Osteoblast (primary cell): ENCODE measurements at regions not wholly inside any gene's neighbourhood (a gene's known extent, or its start where the extent isn't known, plus 50 kb on each side); places are given as distances from the start of the nearest gene placed in this dataset.

Experiments used
- DNase-seq: peaks from one replicate; pipeline ENCODE4 v3.0.0; 2011; ENCODE audit warnings: low spot score, mixed read lengths; ENCODE audit not compliant: insufficient read length; ENCODE audit errors: missing footprints
- H2AFZ ChIP-seq: 2 replicates; pipeline ENCODE4 v1.6.0; 2011; ENCODE audit warnings: mild to moderate bottlenecking, low read length
- H3K27ac ChIP-seq: 2 replicates; pipeline ENCODE4 v1.5.1; 2011; ENCODE audit warnings: mild to moderate bottlenecking, low read depth, low read length, moderate library complexity
- H3K27me3 ChIP-seq: 2 replicates; pipeline ENCODE4 v1.6.0; 2012; ENCODE audit warnings: mild to moderate bottlenecking, control low read depth, inconsistent platforms, low read length, moderate library complexity; ENCODE audit not compliant: insufficient read depth
- H3K36me3 ChIP-seq: 2 replicates; pipeline ENCODE4 v1.5.1; 2011; ENCODE audit warnings: mild to moderate bottlenecking, low read length, control low read depth, moderate library complexity; ENCODE audit not compliant: insufficient read depth
- H3K4me1 ChIP-seq: 2 replicates; pipeline ENCODE4 v1.5.1; 2011; ENCODE audit warnings: mild to moderate bottlenecking, low read length, control low read depth, moderate library complexity; ENCODE audit not compliant: insufficient read depth
- H3K4me2 ChIP-seq: 2 replicates; pipeline ENCODE4 v1.6.0; 2011; ENCODE audit warnings: mild to moderate bottlenecking, low read length; ENCODE audit not compliant: insufficient read depth
- H3K4me3 ChIP-seq: fragments of 200-600 bp; sonication (generic); 3 replicates; pipeline ENCODE4 v1.5.1; 2012; ENCODE audit warnings: mild to moderate bottlenecking, low read length, inconsistent platforms; ENCODE audit not compliant: insufficient read depth
- H3K79me2 ChIP-seq: 2 replicates; pipeline ENCODE4 v1.6.0; 2012; ENCODE audit warnings: mild to moderate bottlenecking, low read length, control low read depth, inconsistent platforms; ENCODE audit not compliant: insufficient read depth
- H3K9me3 ChIP-seq: 2 replicates; pipeline ENCODE4 v1.5.1; 2011; ENCODE audit warnings: low read depth, low read length, control low read depth
- H4K20me1 ChIP-seq: 2 replicates; pipeline ENCODE4 v1.6.0; 2012; ENCODE audit warnings: mild to moderate bottlenecking, low read length, control low read depth; ENCODE audit not compliant: insufficient read depth
- CTCF ChIP-seq: IDR thresholded peaks from 2 replicates; pipeline ENCODE4 v1.5.1; 2011; ENCODE audit warnings: mild to moderate bottlenecking, low read depth, low read length, moderate library complexity; ENCODE audit errors: extremely low read depth

GRCh38 chr16:6892966-6893365, 439.7 kb upstream of the RBFOX1 start:
- Histone ChIP-seq H3K27ac (no peak overlapping the region), H3K27me3 (no peaks in the 10 kb centered on the region), H3K36me3 (no peaks in the 10 kb centered on the region), H3K4me1 (no peaks in the 10 kb centered on the region), H3K79me2 (no peaks in the 10 kb centered on the region), H2AFZ (no peak overlapping the region), H3K9me3 (no peaks in the 10 kb centered on the region), H3K4me2 (no peak overlapping the region), H3K4me3 (no peak overlapping the region), H4K20me1 (no peaks in the 10 kb centered on the region)
- no peak for TF ChIP-seq CTCF
- DNase-seq: no peak

- Histone ChIP-seq H3K27me3 (no peaks in the 10 kb centered on the region), H3K4me3 (no peak overlapping the region), H3K36me3 (no peaks in the 10 kb centered on the region), H3K4me1 (no peaks in the 10 kb centered on the region), H2AFZ (no peak overlapping the region), H3K79me2 (no peaks in the 10 kb centered on the region), H3K4me2 (no peak overlapping the region), H3K27ac (no peak overlapping the region), H4K20me1 (no peaks in the 10 kb centered on the region), H3K9me3 (no peaks in the 10 kb centered on the region)
- DNase-seq: no peak
- no peak for TF ChIP-seq CTCF
Measured at GRCh38 chr16:6891496-6891895, 441.1 kb upstream of the RBFOX1 start.

GRCh38 chr16:6888531-6888930, 444.1 kb upstream of the RBFOX1 start:
- Histone ChIP-seq H3K4me2 (no peak overlapping the region), H3K9me3 (no peaks in the 10 kb centered on the region), H3K4me3 (no peak overlapping the region), H3K79me2 (no peaks in the 10 kb centered on the region), H3K36me3 (no peaks in the 10 kb centered on the region), H4K20me1 (no peaks in the 10 kb centered on the region), H2AFZ (no peak overlapping the region), H3K27me3 (no peaks in the 10 kb centered on the region), H3K4me1 (no peaks in the 10 kb centered on the region), H3K27ac (no peak overlapping the region)
- no peak for TF ChIP-seq CTCF
- no peak for DNase-seq

GRCh38 chr16:6884002-6884401, 448.6 kb upstream of the RBFOX1 start:
- DNase-seq: no peak
- H3K27ac ChIP-seq: no peak overlapping the region
- H3K4me2 ChIP-seq: no peak overlapping the region
- no peaks in the 10 kb centered on the region for H4K20me1 ChIP-seq
- H3K4me3 ChIP-seq: no peak overlapping the region
- no peaks in the 10 kb centered on the region for H3K36me3 ChIP-seq
- peaks cover 3% of the 10 kb centered on the region for H3K9me3 ChIP-seq
- H3K79me2 ChIP-seq: no peaks in the 10 kb centered on the region
- H3K27me3 ChIP-seq: no peaks in the 10 kb centered on the region
- H3K4me1 ChIP-seq: no peaks in the 10 kb centered on the region
- no peak overlapping the region for H2AFZ ChIP-seq
- TF ChIP-seq CTCF: no peak
